CD4-positive, CD25-positive, alpha-beta regulatory T cell (primary cell): ENCODE measurements at regions not wholly inside any gene's neighbourhood (a gene's known extent, or its start where the extent isn't known, plus 50 kb on each side); places are given as distances from the start of the nearest gene placed in this dataset.

Experiments
- ATAC-seq, 2 donors: fragments of 150-1000 bp; cut with Tn5 transposase; one replicate each; pipeline ENCODE4 v1.10.0; 2021; ENCODE audit warnings: low read depth in 2 of 2, moderate number of reproducible peaks in 2 of 2, moderate library complexity in 1 of 2
- DNase-seq, 3 donors: peaks; one replicate each; pipeline versions ENCODE4 v3.0.0 to v3.0.0-alpha.2; 2012 to 2022; ENCODE audit warnings: mixed read lengths in 1 of 3
- H3K27ac ChIP-seq: one replicate; pipeline ENCODE4 v1.7.0; 2013; ENCODE audit warnings: mild to moderate bottlenecking, low read length; ENCODE audit not compliant: insufficient read depth, poor library complexity, severe bottlenecking
- H3K27me3 ChIP-seq: one replicate; pipeline ENCODE4 v1.7.0; 2013; ENCODE audit warnings: low read length; ENCODE audit not compliant: control insufficient read depth, insufficient read depth
- H3K36me3 ChIP-seq: one replicate; pipeline ENCODE4 v1.7.0; 2013; ENCODE audit warnings: mild to moderate bottlenecking, low read length, moderate library complexity; ENCODE audit not compliant: control insufficient read depth, insufficient read depth
- H3K4me1 ChIP-seq: 2 replicates; pipeline ENCODE4 v1.7.0; 2013; ENCODE audit warnings: mild to moderate bottlenecking, low read length; ENCODE audit not compliant: insufficient read depth, control insufficient read depth, poor library complexity, severe bottlenecking
- H3K4me3 ChIP-seq: one replicate; pipeline ENCODE4 v1.7.0; 2013; ENCODE audit warnings: low read depth, mild to moderate bottlenecking, low read length, moderate library complexity
- H3K9me3 ChIP-seq, 2 experiments: 1 replicate in 1 of 2; 2 replicates in 1 of 2; pipeline ENCODE4 v1.7.0; 2013; ENCODE audit warnings: low read length in 2 of 2, mild to moderate bottlenecking in 1 of 2, moderate library complexity in 1 of 2; ENCODE audit not compliant: control insufficient read depth in 2 of 2
- H3K27ac Mint-ChIP-seq, 3 donors: one replicate each; pipeline ENCODE4 v1.8.0; 2020 to 2022; ENCODE audit warnings: mild to moderate bottlenecking in 3 of 3, mixed read lengths in 3 of 3, moderate library complexity in 2 of 3
- H3K27me3 Mint-ChIP-seq: one replicate; pipeline ENCODE4 v1.8.0; 2022; ENCODE audit warnings: mild to moderate bottlenecking, mixed read lengths
- H3K36me3 Mint-ChIP-seq: one replicate; pipeline ENCODE4 v1.8.0; 2020; ENCODE audit warnings: mixed read lengths
- H3K4me1 Mint-ChIP-seq, 4 donors: one replicate each; pipeline ENCODE4 v1.8.0; 2020 to 2022; ENCODE audit warnings: mixed read lengths in 4 of 4, mild to moderate bottlenecking in 1 of 4
- H3K4me3 Mint-ChIP-seq, 4 donors: one replicate each; pipeline ENCODE4 v1.8.0; 2020 to 2022; ENCODE audit warnings: mild to moderate bottlenecking in 4 of 4, mixed read lengths in 4 of 4, moderate library complexity in 3 of 4
- H3K9me3 Mint-ChIP-seq, 7 donors: one replicate each; pipeline ENCODE4 v1.8.0; 2020 to 2022; ENCODE audit warnings: mixed read lengths in 7 of 7, mild to moderate bottlenecking in 3 of 7, moderate library complexity in 2 of 7

DNA sequence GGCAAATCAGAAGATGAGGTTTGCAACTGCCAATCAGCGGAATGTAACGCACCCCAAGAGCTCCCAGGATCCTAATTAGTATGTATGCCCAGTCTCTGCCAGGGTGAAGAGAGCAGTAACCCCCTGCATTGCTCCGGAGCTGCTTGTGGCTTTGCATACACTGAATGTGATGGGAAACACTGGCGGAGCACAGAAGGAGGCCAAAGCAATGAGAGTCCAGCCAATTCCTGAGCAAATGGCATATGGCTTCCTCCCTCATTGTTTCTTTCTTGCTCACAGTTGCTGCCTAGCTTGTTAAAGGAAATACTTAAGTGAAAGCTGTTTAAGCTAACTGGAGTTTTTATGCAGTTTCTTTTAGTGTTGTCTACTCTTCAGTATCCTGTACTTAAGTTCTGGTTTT, 343.5 kb upstream of the NT5C1B start:
- Mint-ChIP-seq H3K27ac (no peak overlapping the region), H3K36me3 (no peaks in the 10 kb centered on the region), H3K4me1 (peaks cover 0 to 2% (median 0%) of the 10 kb centered on the region in 4 donors), H3K4me3 (no peak overlapping the region), H3K27me3 (no peaks in the 10 kb centered on the region), H3K9me3 (no peaks in the 10 kb centered on the region)
- H3K4me3 ChIP-seq, result no peak overlapping the region
- H3K4me1 ChIP-seq, result no peaks in the 10 kb centered on the region
- no peaks in the 10 kb centered on the region for H3K9me3 ChIP-seq
- no peaks in the 10 kb centered on the region for H3K36me3 ChIP-seq
- DNase-seq, result no peak
- H3K27me3 ChIP-seq, result no peaks in the 10 kb centered on the region
- ATAC-seq, result no peak
- H3K27ac ChIP-seq, result no peak overlapping the region

DNA sequence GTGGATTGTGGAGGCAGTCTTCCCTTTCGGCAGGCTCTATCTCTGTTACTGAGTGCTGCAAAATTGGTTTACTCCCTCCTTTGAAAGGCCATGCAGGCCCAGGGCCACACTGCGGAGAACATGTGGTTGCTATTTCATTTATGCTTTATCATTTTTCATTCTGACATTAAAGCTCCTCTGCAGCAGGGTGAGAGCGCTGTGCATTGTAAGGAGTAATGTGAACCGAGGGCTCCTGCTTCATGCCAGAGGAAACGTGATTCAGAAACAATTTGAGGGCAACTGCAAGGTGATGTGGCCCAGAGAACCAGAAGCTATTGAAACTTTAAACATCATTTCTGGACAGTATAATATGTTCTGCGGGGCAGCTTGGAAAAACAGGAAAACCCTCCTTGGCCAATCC, 341.6 kb upstream of the NT5C1B start:
- H3K27me3 Mint-ChIP-seq, result no peaks in the 10 kb centered on the region
- H3K36me3 Mint-ChIP-seq, result no peaks in the 10 kb centered on the region
- H3K27ac Mint-ChIP-seq, result no peak overlapping the region
- Histone ChIP-seq H3K27ac (no peak overlapping the region), H3K4me3 (no peak overlapping the region), H3K36me3 (no peaks in the 10 kb centered on the region), H3K9me3 (no peaks in the 10 kb centered on the region), H3K27me3 (no peaks in the 10 kb centered on the region), H3K4me1 (no peaks in the 10 kb centered on the region)
- ATAC-seq (no peak), DNase-seq (no peak)
- H3K4me1 Mint-ChIP-seq, result peaks cover 0 to 2% (median 0%) of the 10 kb centered on the region in 4 donors
- H3K4me3 Mint-ChIP-seq, result no peak overlapping the region
- H3K9me3 Mint-ChIP-seq, result peaks cover 0 to 3% (median 0%) of the 10 kb centered on the region in 7 donors

DNA sequence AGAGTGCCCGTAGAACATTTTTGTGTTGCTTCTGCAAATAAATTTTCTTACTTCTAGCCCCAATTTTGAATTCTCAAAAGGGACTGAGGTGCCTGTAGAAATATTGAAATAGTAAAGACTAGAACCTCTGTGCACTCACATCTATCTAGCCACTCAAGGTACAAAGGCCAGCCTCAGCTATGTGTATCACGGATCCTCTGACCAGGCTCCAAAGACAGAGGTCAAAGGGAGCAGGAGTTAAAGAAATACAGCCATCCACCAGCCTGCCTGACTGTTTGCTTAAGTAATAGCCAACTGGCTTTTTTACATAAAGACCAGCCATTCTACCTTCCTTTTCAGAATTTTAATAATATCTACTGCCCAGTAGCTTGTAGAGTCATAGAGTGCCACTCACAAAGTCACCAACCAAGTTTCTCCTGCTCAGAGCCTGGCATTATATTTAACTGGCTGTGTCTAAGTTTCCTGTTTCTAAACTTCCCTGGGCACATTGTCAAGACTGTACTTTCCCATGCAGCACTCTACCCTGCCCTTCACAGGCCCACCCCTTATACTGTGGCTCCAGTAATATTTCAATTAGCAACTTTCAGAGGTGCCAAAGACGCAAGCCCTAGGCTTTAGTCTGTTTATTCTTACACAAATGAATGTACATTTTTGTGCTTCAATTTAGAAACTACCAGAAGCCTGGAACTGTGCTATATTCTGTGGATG, 338.3 kb upstream of the NT5C1B start:
- ATAC-seq, result no peak
- no peak for DNase-seq

DNA sequence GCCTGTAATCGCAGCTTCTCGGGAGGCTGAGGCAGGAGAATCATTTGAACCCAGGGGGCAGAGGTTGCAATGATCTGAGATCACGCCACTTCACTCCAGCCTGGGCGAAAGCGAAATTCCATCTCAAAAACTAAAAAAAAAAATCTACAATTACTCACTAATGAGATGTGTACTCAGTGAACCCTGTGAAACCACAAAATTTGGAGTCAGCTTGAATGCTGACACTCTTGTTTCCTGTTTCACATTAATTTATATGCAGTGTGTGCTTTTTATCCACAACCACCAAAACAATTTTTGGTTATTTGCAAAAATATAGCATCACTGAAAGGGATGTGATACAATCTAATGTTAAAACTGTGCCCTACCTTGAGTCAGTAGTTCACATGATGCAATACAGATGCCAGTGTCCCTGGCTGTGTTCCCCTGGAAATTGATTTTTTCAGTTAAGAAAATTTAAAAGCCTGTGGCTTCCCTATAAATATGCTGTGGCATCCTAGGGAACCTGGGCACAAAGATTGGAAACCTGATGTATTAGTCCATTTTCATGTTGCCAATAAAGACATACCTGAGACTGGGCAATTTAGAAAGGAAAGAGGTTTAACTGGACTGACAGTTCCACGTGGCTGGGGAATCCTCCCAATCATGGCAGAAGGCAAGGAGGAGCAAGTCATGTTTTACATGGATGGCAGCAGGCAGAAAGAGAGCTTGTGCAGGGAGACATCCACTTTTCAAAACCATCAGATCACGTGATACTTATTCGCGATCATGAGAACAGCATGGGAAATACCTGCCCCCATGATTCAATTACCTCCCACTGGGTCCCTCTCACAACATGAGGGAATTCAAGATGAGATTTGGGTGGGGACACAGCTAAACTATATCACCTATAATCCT, 337.5 kb upstream of the NT5C1B start:
- Histone ChIP-seq H3K9me3 (no peaks in the 10 kb centered on the region), H3K27ac (no peak overlapping the region), H3K4me1 (no peaks in the 10 kb centered on the region), H3K36me3 (no peaks in the 10 kb centered on the region), H3K27me3 (no peaks in the 10 kb centered on the region), H3K4me3 (no peak overlapping the region)
- Mint-ChIP-seq H3K27me3 (no peaks in the 10 kb centered on the region), H3K36me3 (peaks cover 5% of the 10 kb centered on the region), H3K4me1 (peaks cover 0 to 2% (median 0%) of the 10 kb centered on the region in 4 donors), H3K27ac (peak overlapping the region in 1 of 3 donors; percentile 22), H3K4me3 (no peak overlapping the region), H3K9me3 (peaks cover 0 to 3% (median 0%) of the 10 kb centered on the region in 7 donors)
- ATAC-seq, result no peak
- DNase-seq, result no peak

More for the DNA sequence above, 338.3 kb upstream of the NT5C1B start:
- Mint-ChIP-seq H3K4me3 (no peak overlapping the region), H3K4me1 (peaks cover 0 to 2% (median 0%) of the 10 kb centered on the region in 4 donors), H3K27ac (no peak overlapping the region), H3K36me3 (peaks cover 5% of the 10 kb centered on the region), H3K27me3 (no peaks in the 10 kb centered on the region), H3K9me3 (peaks cover 0 to 3% (median 0%) of the 10 kb centered on the region in 7 donors)
- Histone ChIP-seq H3K4me1 (no peaks in the 10 kb centered on the region), H3K9me3 (no peaks in the 10 kb centered on the region), H3K36me3 (no peaks in the 10 kb centered on the region), H3K27ac (no peak overlapping the region), H3K27me3 (no peaks in the 10 kb centered on the region), H3K4me3 (no peak overlapping the region)

DNA sequence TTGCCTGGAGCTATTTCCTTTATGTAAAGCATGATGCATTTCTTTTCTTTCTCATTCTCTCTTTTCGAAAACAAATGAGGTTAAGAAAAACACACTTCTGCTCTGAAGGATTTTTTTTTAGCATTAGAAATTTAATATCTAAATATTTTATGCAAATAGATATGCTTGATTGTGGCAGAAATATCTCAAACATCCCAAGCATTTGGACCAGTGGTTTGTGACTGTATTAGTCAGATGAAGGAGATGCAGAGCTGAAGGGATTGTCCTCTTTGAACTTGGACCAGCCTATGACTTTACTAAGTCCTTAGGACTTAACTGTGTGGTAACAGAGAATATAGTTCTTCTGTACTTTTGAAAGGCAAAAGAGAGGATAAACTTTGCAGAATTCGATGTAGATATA, 335.9 kb upstream of the NT5C1B start:
- Mint-ChIP-seq H3K27me3 (no peaks in the 10 kb centered on the region), H3K36me3 (peaks cover 12% of the 10 kb centered on the region), H3K4me3 (no peak overlapping the region), H3K27ac (no peak overlapping the region), H3K4me1 (no peaks in the 10 kb centered on the region), H3K9me3 (peaks cover 0 to 3% (median 1%) of the 10 kb centered on the region in 7 donors)
- Histone ChIP-seq H3K27ac (no peak overlapping the region), H3K27me3 (no peaks in the 10 kb centered on the region), H3K4me3 (no peak overlapping the region), H3K4me1 (no peaks in the 10 kb centered on the region), H3K36me3 (no peaks in the 10 kb centered on the region), H3K9me3 (no peaks in the 10 kb centered on the region)
- no peak for DNase-seq
- no peak for ATAC-seq

DNA sequence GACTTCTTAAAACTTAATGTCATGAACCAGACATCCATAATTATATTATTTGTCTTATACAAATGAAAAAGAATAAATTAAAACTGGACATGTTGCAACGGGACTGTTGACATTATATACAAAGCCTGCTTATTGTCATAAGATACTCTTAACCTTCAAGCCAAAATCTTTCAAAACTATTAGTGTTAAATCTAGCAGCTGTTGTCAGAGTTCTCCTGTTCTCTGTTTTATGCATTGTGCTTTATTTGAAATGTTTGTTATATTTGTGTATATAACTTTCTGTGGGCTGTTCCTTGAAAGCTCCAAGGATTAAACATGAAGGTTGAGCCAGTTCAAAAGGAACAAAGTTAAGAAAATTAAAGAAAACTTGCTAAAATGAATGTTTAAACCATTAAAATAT, 335.5 kb upstream of the NT5C1B start:
- DNase-seq, result no peak
- H3K27ac Mint-ChIP-seq, result no peak overlapping the region
- H3K36me3 ChIP-seq, result no peaks in the 10 kb centered on the region
- no peaks in the 10 kb centered on the region for H3K4me1 ChIP-seq
- no peaks in the 10 kb centered on the region for H3K9me3 ChIP-seq
- no peak overlapping the region for H3K4me3 Mint-ChIP-seq
- no peak overlapping the region for H3K27ac ChIP-seq
- no peaks in the 10 kb centered on the region for H3K27me3 ChIP-seq
- H3K4me3 ChIP-seq, result no peak overlapping the region
- no peaks in the 10 kb centered on the region for H3K27me3 Mint-ChIP-seq
- ATAC-seq, result no peak
- H3K36me3 Mint-ChIP-seq, result peaks cover 13% of the 10 kb centered on the region
- peaks cover 0 to 3% (median 1%) of the 10 kb centered on the region in 7 donors for H3K9me3 Mint-ChIP-seq
- H3K4me1 Mint-ChIP-seq, result no peaks in the 10 kb centered on the region

DNA sequence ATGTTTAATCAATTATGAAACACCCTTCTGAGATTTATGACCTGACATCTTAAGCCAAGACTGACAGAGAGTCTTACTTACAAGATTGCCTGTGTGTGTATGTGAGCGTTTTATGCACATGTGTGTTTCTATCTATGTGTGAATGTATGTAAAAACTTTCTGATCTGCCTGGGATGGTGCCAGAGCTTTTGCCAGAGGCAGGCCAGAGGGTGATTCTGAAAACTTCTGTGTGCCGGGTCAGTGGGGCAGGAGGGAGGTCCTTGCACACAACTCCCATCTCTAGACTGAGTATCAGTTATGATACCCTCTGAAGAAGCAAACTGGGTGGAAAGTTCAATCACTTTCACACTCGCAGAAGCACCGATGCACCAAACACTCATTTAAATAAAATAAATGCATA, 335.0 kb upstream of the NT5C1B start:
- H3K4me3 ChIP-seq, result no peak overlapping the region
- Mint-ChIP-seq H3K36me3 (peaks cover 13% of the 10 kb centered on the region), H3K27ac (no peak overlapping the region)

More for the DNA sequence above, 335.0 kb upstream of the NT5C1B start:
- Mint-ChIP-seq H3K4me3 (no peak overlapping the region), H3K4me1 (no peaks in the 10 kb centered on the region), H3K9me3 (peaks cover 0 to 3% (median 1%) of the 10 kb centered on the region in 7 donors), H3K27me3 (no peaks in the 10 kb centered on the region)
- no peaks in the 10 kb centered on the region for H3K4me1 ChIP-seq
- H3K9me3 ChIP-seq, result no peaks in the 10 kb centered on the region
- ATAC-seq (no peak), DNase-seq (no peak)
- H3K27me3 ChIP-seq, result no peaks in the 10 kb centered on the region
- H3K36me3 ChIP-seq, result no peaks in the 10 kb centered on the region
- H3K27ac ChIP-seq, result no peak overlapping the region
